GM18867 (cell line): ENCODE measurements at regions not wholly inside any gene's neighbourhood (a gene's known extent, or its start where the extent isn't known, plus 50 kb on each side); places are given as distances from the start of the nearest gene placed in this dataset.

Experiments used
- ATAC-seq: cut with Tn5 transposase; IDR thresholded peaks from one replicate; pipeline ENCODE4 v1.9.1; 2021; ENCODE audit warnings: mild to moderate bottlenecking, moderate library complexity; ENCODE audit not compliant: unreplicated experiment

GRCh38 chr10:31586723-31587638 lies 268.0 kb downstream of the ZEB1 start:
- ATAC-seq = no peak

GRCh38 chr10:31584876-31585275 lies 265.9 kb downstream of the ZEB1 start:
- no peak for ATAC-seq

- ATAC-seq = no peak
Measured at GRCh38 chr10:31584098-31584631, 265.1 kb downstream of the ZEB1 start.

GRCh38 chr10:31583293-31583692 lies 264.3 kb downstream of the ZEB1 start:
- no peak for ATAC-seq

- ATAC-seq = no peak
Measured at GRCh38 chr10:31582365-31583052, 263.5 kb downstream of the ZEB1 start.

- ATAC-seq = peak; percentile 74
Measured at GRCh38 chr10:31581741-31582323, 262.8 kb downstream of the ZEB1 start.

GRCh38 chr10:31580646-31581045 lies 261.6 kb downstream of the ZEB1 start:
- no peak for ATAC-seq
